ENCODE measurements at regions not wholly inside any gene's neighbourhood (a gene's known extent, or its start where the extent isn't known, plus 50 kb on each side); places are given as distances from the start of the nearest gene placed in this dataset.
A peak's percentile ranks its signal among the peaks of the same experiment; 100 is the strongest.

GRCh38 chr10:111472445-111472844, 395.6 kb downstream of the ADRA2A start:
- H3K27me3 ChIP-seq: no peaks in the 10 kb centered on the region
- no peak overlapping the region for H3K27ac ChIP-seq
- no peak overlapping the region for H3K4me3 ChIP-seq
- no peaks in the 10 kb centered on the region for H3K36me3 ChIP-seq
- TF ChIP-seq, protein P1, sequence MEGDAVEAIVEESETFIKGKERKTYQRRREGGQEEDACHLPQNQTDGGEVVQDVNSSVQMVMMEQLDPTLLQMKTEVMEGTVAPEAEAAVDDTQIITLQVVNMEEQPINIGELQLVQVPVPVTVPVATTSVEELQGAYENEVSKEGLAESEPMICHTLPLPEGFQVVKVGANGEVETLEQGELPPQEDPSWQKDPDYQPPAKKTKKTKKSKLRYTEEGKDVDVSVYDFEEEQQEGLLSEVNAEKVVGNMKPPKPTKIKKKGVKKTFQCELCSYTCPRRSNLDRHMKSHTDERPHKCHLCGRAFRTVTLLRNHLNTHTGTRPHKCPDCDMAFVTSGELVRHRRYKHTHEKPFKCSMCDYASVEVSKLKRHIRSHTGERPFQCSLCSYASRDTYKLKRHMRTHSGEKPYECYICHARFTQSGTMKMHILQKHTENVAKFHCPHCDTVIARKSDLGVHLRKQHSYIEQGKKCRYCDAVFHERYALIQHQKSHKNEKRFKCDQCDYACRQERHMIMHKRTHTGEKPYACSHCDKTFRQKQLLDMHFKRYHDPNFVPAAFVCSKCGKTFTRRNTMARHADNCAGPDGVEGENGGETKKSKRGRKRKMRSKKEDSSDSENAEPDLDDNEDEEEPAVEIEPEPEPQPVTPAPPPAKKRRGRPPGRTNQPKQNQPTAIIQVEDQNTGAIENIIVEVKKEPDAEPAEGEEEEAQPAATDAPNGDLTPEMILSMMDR (IDR thresholded peaks at IDR 0.05): no peak
- no peak for DNase-seq
- no peaks in the 10 kb centered on the region for H3K9me3 ChIP-seq
- no peaks in the 10 kb centered on the region for H3K4me1 ChIP-seq
- intact Hi-C loops (cut with DNase I): no loop called here
- ATAC-seq: no peak

GRCh38 chr10:111473361-111473760, 396.5 kb downstream of the ADRA2A start:
- Histone ChIP-seq H3K4me3 (no peak overlapping the region), H3K27ac (no peak overlapping the region), H3K4me1 (no peaks in the 10 kb centered on the region), H3K27me3 (no peaks in the 10 kb centered on the region), H3K36me3 (no peaks in the 10 kb centered on the region), H3K9me3 (no peaks in the 10 kb centered on the region)
- intact Hi-C loops (cut with DNase I): no loop called here
- no peak for ATAC-seq
- TF ChIP-seq, protein P1 (IDR thresholded peaks at IDR 0.05): no peak
- no peak for DNase-seq

DNA sequence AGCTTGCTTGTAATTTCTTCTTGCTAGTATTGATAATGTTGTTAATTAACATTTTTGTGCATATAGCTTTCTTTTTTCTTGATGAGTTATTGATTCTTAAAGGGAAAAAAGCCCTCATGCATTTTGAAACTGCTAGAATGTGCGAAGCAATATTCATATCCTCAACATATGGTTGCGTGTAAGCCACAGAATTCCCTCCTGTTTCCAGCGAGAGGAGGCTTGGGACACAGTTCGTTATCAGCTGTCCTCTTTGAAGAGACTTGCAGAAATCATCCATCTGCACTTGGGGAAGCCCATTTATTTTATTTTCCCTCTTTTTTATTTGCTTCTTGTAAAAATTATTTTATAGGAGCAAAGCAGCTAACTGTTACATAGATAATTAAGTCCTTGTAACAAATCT, 398.0 kb downstream of the ADRA2A start:
- no peaks in the 10 kb centered on the region for H3K27me3 ChIP-seq
- DNase-seq: no peak
- no peaks in the 10 kb centered on the region for H3K9me3 ChIP-seq
- H3K27ac ChIP-seq: no peak overlapping the region
- H3K36me3 ChIP-seq: no peaks in the 10 kb centered on the region
- H3K4me1 ChIP-seq: no peaks in the 10 kb centered on the region
- no peak overlapping the region for H3K4me3 ChIP-seq
- TF ChIP-seq, protein P1 (IDR thresholded peaks at IDR 0.05): no peak
- ATAC-seq: no peak
- intact Hi-C loops (cut with DNase I): no loop called here

DNA sequence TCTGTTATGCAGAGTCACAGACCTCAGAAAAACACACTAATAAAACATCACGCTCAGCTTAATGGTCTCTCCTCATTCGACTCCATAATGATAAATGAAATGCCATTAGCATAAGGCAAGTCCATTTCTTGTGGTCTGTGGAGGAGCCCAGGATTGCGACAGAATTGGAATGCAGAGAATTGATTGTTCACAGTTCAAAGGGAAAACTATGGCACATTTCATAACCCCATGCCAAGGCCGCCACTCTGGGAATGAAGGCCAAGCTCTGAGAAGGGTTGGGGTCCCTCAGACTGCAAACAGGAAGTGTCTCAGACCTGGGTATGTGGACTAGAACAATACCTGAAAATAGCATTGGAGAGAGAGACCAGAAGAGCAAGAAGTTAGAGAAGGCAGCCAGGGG, 398.9 kb downstream of the ADRA2A start:
- Histone ChIP-seq H3K27ac (no peak overlapping the region), H3K36me3 (no peaks in the 10 kb centered on the region), H3K27me3 (no peaks in the 10 kb centered on the region), H3K4me3 (no peak overlapping the region), H3K4me1 (no peaks in the 10 kb centered on the region), H3K9me3 (no peaks in the 10 kb centered on the region)
- TF ChIP-seq, protein P1 (IDR thresholded peaks at IDR 0.05): no peak
- DNase-seq: no peak
- ATAC-seq: peak; percentile 30
- intact Hi-C loops (cut with DNase I): no loop called here

- no peak overlapping the region for H3K4me3 ChIP-seq
- no peak for ATAC-seq
- intact Hi-C loops (cut with DNase I): no loop called here
These were observed 401.8 kb downstream of the ADRA2A start for GRCh38 chr10:111478651-111479050.

More at GRCh38 chr10:111478651-111479050, 401.8 kb downstream of the ADRA2A start:
- no peaks in the 10 kb centered on the region for H3K36me3 ChIP-seq
- H3K4me1 ChIP-seq: no peaks in the 10 kb centered on the region
- no peaks in the 10 kb centered on the region for H3K9me3 ChIP-seq
- H3K27ac ChIP-seq: no peak overlapping the region
- TF ChIP-seq, protein P1 (IDR thresholded peaks at IDR 0.05): no peak
- no peaks in the 10 kb centered on the region for H3K27me3 ChIP-seq
- DNase-seq: no peak
